HG02973 (cell line): ENCODE measurements at regions not wholly inside any gene's neighbourhood (a gene's known extent, or its start where the extent isn't known, plus 50 kb on each side); places are given as distances from the start of the nearest gene placed in this dataset.

Experiments used
- ATAC-seq: cut with Tn5 transposase; IDR thresholded peaks from one replicate; pipeline ENCODE4 v1.9.1; 2021; ENCODE audit warnings: moderate library complexity; ENCODE audit not compliant: unreplicated experiment

DNA sequence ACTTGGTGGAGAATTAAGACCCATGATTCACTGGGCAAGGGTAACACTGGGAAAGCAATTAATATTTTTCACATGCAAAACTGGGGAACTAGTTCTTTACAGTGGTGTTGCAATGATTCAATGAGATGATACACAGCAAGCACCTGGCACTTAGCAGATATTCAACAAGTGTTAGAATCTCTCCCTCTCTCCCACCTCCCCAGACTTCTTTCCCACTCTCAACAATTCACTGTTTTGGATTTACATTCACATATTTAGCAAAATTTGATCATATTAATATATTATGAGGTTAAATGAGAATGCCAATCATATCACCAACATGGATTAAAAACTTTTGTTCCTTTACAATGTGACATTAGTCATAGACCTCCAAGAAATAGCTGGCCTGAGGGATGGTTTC is 223.1 kb upstream of the GRIP1 start:
- ATAC-seq: no peak

DNA sequence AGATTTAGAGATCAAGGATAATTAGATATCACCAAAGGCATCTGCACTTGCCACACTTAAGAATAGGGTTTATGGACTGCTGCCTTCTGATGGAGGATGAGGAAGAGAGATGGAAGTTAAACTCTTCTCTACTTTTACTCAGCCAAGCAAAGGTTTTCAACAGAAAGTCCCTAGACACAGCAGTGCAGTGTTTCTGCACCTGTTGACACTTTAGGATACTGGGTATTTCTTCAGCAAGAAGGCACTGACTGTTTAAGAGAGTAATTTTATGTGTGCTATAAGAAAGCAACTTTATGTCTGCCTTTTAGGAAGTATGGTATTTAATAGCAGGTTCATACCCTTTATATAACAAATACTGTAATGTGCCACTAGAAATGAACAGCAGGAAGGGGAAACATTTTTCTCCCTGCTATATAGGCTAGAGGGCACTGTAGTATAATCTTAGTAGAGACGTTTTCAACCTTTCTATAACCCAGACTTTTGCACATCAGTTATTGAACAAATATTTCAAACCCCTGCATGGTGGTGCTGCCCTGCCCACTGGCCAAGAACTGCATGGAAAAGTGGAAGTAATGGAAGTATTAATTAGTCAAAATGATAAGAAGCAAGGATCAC is 225.0 kb upstream of the GRIP1 start:
- ATAC-seq: no peak

DNA sequence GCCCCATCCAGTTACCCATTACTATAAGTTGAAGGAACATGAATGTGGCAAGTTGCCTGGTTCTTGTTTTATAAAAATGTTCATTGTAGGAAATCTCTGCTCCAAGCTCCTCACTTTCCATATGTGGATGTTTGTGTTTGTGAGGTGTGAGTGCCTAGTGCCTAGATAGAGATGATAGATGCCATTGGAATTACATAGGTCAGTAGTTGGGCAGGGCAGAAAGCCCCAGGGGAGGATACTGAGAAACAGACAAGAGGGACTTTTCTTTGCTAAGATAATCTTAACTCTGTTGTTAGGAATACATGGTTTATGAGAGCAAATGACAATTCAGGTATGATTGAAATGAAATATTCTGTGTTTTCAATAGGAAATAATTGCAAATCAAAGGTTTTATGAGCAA is 226.3 kb upstream of the GRIP1 start:
- no peak for ATAC-seq

DNA sequence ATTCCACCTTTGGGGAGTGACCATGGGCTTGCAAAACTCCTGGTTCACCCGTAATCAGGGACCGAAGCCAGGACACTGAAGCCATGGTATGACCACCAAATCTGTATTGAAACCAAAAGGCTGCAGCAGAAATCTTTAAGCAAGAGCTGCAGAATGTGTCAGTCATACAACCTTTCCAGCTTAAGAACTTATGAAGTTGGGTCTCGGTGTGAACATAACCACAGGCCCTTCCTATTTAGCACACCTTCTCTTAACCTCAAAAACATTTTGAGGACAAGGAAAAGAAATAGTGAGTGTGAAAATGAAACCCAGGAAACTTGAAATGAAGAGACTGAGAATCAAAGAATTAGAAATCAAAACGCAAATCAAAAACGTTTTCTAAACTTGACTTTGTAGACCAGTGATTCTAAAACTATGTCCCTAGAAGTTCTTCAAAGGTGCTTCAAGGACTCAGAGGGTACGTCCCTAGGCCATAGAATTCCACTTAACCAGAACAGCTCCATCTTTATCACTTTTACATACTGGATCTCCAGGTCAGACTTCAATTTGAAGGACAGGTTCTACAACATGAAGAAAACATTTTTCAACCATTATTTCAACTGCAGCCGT is 231.6 kb upstream of the GRIP1 start:
- ATAC-seq: no peak

DNA sequence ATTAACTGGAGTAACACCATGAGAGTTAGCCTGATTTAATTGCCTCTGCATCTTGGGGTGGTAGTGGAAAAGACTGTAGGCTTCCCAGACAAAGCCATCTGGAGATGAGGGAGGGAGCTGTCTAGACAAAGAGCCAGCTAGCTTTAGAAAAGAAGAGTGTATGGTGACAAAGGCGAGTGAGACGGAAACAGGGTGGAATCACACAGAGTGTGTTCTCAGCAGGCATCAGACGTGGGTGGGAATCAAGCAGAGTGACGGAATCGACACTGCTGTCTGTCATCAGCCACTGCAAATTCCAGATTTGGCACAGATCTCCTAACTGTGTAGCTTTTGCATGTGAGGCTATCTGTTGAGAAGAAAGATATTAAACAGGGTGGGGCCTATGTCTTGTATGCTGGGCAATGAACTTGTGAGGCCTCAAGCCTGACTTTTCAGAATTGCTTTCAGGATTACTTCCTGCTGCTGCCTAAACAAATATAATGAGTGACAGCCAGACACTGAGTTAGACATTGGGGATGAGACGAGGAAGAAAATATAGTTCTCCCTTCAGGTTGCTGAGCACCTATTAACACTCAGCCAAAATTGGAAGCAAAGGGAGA is 236.5 kb upstream of the GRIP1 start:
- ATAC-seq: no peak

DNA sequence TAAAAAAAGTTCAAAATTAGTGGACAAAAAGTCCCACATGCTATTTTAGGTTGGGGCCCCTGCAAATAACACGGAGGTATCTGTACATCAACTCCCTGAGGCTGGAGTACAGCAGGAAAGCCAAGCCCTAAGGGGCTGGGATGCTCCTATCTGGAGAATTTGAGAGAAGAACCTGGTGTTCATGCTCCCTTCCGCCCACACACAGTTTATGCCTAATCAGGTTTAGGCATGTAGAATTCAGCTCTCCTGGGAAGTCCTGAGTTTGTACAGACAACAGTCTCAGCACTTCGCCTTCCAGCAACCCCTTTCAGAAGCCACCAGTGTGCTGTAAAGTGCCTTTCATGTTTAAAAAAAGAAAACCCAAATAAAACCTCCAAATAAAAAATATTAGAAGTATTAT is 237.3 kb upstream of the GRIP1 start:
- ATAC-seq: no peak

DNA sequence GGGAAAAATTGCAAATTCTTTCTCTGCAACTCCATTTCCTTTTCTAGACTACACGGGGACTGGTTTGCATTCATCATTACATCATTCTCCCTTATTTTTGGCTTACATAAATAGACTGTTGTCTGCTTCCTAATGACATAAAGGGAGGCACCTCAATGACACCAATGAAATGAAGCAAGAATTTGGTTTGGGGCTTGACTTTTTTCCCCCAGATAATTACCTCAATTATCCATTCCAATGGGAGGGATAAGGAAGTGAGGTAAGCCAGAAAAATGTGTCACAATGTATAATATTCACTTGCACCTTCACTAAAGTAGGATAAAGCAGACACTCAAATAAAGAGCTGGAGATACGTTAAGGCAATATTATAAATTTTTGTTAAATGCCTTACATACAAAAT is 240.6 kb upstream of the GRIP1 start:
- no peak for ATAC-seq

DNA sequence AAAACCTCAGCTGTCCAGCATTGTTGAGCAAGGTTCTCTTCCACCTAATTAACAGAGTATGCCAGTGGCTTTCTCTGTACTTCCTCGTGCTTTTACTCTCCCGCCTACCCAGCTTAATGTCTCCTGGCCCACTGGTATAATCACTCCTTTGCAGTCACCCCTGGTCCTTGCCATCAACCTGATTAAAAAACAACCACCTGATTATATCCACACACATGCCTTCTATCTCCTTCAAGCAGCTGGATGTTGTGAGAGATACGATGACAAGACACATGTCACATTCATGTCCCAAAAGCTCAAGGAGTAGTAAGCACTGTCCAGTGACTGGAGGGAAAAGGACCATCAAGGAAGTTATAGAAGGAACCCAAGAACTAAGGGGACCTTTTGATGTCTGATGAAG is 241.3 kb upstream of the GRIP1 start:
- no peak for ATAC-seq

DNA sequence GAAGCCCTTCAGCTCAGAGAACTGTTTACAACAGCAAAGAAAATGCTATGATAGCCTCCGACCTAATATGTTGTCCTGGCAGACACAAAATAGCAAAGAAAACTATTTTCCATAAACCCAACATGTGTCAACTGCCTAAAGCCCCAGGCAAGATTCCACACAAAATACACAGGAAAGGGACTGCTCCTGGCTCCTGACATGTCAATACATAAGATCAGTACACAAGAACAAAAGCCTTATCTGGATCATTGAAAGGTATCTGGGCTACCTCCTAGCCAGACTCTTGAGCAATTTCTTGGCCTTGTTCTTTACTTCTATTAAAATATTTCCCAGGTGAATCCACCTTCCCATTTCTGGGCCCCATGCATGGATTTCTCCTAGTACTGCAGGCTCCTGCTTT is 242.3 kb upstream of the GRIP1 start:
- ATAC-seq: no peak

DNA sequence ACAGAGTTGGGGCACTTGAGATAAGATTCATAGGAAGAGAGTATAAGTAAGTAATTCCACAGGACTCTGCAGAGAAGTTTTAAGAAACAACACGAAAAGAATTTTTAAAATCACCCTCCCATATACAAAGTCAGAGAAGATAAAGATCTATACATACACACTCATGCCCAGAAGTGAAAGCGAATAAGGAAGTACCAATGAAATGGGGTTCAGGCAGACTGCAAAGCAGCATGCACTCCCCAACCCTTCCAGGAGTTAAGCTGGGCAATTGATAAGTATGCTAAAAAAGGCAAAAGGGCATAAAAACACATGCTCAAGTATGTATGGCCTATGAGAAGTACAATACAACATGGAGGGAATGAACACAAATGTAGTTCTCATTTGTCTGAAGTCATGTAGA is 246.2 kb upstream of the GRIP1 start:
- no peak for ATAC-seq

DNA sequence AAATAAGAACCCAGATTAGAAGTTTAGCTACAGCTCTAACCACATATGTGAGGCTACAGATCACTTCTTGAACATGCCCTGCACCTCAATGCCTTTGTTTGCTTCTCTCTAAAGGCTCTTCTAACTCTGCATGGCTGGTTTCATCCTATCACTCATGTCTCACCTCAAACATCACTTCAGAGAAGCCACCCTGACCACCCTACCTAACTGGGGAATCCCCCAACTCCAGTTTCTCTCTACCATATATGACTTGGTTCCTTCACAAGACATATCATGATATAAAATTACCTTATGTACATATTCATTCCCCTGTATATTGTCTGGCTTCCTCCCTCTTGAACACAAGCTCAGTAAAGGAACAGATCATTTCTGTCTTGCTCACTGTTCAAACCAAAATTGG is 250.2 kb upstream of the GRIP1 start:
- ATAC-seq: no peak

DNA sequence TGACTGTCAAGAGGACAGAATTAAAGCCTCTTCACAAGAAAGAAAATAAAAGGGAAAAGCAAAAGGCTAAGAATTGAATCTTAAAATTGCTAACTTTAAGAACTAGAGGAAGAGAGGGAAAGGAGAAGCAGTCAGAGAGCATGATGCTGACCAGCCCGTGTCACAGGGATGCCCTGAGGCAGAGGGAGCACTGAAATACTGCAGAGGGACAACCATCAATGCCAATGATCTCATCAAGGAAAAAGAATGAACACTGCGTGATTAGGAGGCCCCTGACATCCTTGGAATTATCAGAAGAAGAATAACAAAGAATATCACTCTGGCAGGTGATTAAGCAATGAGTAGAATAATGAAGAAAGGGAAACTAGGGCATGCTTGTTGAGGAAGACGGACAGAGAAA is 252.2 kb upstream of the GRIP1 start:
- no peak for ATAC-seq

DNA sequence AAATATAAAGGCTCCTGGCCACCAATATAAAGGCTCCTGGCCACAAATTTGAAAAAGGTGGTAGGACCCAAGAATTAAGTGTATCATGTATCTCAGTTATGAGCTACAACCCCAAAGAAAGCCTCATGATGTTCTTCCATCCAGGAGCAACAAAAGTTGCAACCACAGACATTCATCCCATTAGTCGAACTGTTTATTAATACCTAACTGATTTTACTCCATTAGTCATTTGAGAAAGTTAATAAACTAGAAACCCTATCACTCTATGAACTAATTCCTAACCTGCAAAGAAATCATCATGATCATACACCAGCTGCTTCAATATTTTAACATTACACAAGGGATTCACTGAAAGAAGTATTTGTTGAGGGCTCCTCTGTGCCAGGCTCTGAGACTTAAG is 253.2 kb upstream of the GRIP1 start:
- ATAC-seq: no peak

DNA sequence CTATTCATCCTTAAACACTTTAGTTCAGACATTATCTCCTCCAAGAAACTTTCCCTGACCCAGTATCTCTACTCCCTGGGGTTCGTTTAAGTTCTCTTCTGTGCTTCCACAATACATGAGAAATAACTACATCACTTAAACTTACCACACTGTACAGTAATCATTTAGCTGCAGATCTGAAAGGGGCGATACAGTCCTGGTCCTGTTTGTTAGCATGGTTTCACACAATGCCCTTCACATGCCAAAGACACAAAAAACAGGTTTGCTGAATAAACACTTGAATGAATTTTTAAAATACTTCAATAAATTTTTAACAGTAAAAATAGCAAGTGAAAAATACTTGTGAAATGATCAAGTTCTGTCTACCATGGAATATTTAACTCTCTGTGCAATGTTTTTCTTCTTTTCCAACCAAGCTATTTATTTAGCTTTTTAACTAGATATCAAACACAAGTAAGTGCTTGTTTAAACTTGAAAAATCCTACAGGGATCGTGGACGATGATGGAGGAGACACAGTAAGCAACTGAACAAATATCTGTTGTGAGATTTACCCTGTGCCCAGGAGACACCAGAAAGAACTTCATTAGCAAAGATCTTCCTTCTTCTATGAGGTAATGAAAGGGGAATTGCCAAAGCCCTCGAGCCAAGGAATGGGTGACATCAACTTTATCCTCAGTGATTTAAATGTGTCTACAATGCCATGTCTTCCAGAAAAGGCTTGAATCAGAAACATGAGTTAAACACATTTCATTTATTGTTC is 255.6 kb upstream of the GRIP1 start:
- ATAC-seq: no peak

DNA sequence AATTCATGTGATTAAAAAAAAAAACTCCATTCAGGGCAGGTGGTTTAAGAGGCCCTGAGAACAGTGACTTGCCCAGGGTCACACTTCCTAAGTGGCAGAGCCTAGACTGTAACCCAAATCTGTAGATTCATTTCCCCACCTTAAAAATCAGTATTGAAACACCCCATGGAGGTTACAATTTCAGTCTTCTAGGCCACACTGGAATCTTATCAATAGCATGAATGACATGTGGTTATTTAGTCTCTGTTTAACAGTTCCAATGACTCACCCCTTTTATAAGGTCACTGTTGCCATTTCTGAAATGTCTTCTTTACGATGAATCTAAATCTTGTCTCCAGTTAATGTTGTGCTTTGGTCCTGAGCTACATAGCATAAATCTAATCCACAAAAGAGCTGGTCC is 262.3 kb upstream of the GRIP1 start:
- no peak for ATAC-seq

DNA sequence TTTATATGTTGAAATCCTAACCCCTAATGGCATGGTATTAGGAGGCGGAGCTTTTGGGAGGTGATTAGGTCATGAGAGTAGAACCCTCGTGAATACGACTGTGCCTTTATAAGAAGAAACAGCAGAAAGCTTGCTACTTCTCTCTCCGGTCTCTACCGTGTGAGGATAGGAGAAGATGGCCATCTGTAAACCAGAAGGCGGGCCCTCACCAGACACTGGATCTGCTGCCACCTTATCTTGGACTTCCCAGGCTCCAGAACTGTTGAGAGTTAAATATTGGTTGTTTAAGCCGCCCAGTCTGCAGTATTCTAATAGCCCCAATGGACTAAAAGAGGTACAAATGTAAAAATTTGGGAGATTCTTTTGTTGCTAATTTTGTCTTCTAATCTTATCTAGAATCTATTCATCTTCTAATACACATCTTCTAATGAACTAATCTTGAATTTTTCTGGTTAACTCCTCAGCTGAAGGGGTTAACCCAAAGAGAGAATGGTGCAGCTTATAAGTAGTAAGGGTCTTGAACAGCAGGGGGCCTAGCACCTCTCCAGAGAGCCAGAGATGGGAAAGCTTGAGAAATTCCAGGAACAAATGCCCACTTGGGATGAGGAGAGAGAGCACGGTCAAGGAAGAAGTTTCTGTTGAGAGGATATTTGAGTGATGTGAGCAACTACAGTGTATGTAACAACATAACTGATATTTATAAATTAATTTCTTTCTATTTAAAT is 264.0 kb upstream of the GRIP1 start:
- ATAC-seq: no peak

DNA sequence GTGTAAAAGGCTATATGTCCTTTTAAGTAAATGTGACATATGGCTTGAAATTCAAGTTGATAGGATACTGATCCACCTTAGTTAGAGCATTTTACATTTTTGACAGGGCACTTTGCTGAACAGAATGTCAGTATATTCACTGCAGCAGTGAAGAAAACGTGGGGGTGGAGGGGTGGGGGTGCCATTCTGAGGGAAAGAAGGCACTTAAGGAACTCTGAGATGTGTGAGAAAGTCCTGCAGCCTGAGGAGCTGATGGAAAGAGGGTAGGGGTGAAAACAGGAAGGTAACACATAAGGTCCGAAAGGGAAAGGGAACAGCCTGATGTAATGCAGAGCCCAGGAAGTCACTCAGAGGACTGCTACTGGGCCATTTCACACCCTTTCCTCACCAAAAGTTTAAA is 265.5 kb upstream of the GRIP1 start:
- no peak for ATAC-seq

DNA sequence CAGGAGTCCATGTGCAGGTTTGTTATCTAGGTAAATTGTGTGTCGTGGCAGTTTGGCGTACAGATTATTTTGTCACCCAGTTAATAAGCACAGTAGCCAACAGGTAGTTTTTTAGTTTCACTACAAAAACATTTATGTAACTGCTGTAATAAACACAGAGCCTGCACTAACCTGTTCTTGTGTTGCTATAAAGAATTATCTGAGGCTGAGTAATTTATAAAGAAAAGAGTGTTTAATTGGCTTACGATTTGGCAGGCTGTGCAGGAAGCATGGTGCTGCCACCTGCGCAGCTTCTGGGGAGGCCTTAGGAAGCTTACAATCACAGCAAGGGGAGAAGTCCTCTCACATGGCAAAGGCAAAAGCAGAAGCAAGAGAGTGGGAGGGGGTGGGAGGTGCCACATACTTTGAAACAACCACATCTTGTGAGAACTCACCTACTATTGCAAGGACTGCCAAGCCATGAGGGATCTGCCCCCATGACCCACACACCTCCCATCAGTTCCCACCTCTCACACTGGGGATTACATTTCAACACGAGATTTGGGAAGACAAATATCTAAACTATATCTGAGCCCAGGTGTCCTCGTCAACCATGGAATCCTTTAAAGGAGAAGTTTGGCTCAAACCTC is 266.4 kb upstream of the GRIP1 start:
- ATAC-seq: no peak

DNA sequence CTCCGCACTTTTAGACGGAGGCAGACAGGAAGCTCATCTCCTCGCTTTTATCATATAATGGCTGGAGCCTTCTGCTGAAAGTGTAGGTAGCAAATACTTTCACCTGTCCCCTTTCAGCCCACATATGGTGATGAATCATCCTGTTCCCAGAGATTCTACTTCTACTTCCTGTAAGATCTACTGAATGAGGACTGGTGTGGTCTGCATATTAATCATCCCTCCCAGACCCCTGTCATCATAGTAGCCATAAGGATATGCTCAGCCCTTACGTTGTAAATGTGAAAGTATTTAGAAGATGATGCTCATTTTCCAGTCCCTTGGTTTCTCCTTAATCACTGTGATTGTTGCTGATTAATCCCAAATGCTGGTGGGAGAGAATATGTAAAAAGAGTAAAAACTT is 268.2 kb upstream of the GRIP1 start:
- no peak for ATAC-seq

DNA sequence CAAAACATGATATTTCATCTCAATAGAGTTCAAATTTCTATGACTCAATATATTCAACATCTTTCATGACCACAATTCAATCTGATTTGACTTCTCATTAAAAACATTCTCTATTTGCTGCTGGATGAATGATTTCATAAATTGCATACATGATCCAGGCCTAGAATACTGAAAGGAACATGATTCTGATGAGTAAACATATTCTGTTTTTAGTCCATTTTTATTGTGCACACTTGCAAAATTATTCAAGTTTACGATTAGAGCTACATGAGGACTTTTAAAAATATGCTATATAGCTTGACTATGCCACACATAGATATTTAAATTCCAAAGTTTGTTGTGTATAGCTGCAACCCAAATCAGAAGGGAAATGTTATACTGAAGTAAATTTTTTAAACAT is 273.8 kb upstream of the GRIP1 start:
- no peak for ATAC-seq

DNA sequence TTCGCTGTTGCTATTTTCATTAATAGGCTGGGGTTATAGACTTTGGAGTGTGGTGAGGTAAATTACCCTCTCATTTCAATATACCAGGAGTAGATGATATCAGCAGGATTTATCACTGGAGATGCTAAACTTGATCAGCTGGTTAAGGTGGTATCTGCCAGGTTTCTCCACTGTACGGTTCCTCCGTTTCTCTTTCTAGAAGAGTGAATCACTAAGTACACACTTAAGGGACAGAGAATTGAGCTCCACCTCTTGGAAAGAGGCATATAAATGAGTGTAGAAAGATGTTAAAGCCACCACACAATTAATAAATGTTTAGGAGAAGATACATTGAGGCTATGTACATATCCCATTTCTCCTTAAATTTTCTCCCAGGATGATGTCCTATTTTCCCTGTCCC is 277.4 kb upstream of the GRIP1 start:
- no peak for ATAC-seq
